ENCODE measurements at regions not wholly inside any gene's neighbourhood (a gene's known extent, or its start where the extent isn't known, plus 50 kb on each side); places are given as distances from the start of the nearest gene placed in this dataset.

GRCh38 chr11:70768346-70769095 is 370.2 kb downstream of the CTTN start:
- Histone ChIP-seq H2BK120ac (ENCODE audit: low read depth, low read length) (no peak overlapping the region), H3K79me1 (ENCODE audit: low read depth, low read length) (no peaks in the 10 kb centered on the region), H3K4ac (ENCODE audit: low read length) (no peak overlapping the region), H3K9me3 (replicated peaks in 1 of 2; ENCODE audit: control insufficient read depth in 2 of 2, insufficient read depth in 1 of 2, low read depth in 1 of 2, low read length in 2 of 2) (peaks cover 0 to 4% of the 10 kb centered on the region in 2 donors), H3K14ac (ENCODE audit: low read length) (no peak overlapping the region), H3K4me2 (ENCODE audit: insufficient read depth, low read length, poor library complexity, severe bottlenecking) (no peak overlapping the region), H3K27ac (replicated peaks; ENCODE audit: low read length) (no peak overlapping the region), H3K23ac (ENCODE audit: low read depth, low read length, poor library complexity) (peak overlapping the region; percentile 38), H3K18ac (ENCODE audit: low read length) (peak overlapping the region; percentile 84), H3K27me3 (ENCODE audit: control insufficient read depth in 3 of 3, insufficient read depth in 3 of 3, low read depth in 1 of 3, low read length in 3 of 3) (no peaks in the 10 kb centered on the region), H2AK5ac (ENCODE audit: low read depth, low read length) (no peak overlapping the region), H4K91ac (ENCODE audit: low read depth, low read length, poor library complexity) (no peak overlapping the region), H3K4me1 (ENCODE audit: control insufficient read depth in 2 of 2, insufficient read depth in 1 of 2, low read depth in 1 of 2, low read length in 2 of 2) (peaks cover 0 to 4% of the 10 kb centered on the region in 2 donors), H2BK5ac (ENCODE audit: low read length) (no peak overlapping the region), H3K4me3 (ENCODE audit: low read length in 2 of 2) (no peak overlapping the region), H2BK15ac (ENCODE audit: low read length) (peak overlapping the region; percentile 20), H2BK12ac (ENCODE audit: low read length) (no peak overlapping the region), H3K9ac (ENCODE audit: low read depth, low read length, poor library complexity) (no peak overlapping the region), H3K36me3 (replicated peaks in 1 of 2; ENCODE audit: control insufficient read depth in 2 of 2, insufficient read depth in 2 of 2, low read length in 2 of 2) (no peaks in the 10 kb centered on the region), H4K8ac (ENCODE audit: low read depth, low read length) (no peak overlapping the region), H2AFZ (ENCODE audit: low read length) (no peak overlapping the region)
- no CpG with 5 or more reads among the region's 10 CpGs for WGBS, 2 donors (ENCODE audit: extremely low coverage in 2 of 2, insufficient read length in 2 of 2, insufficient replicate concordance in 1 of 2)
- DNase-seq (ENCODE audit: low spot score) = no peak

GRCh38 chr11:70769106-70769505 is 370.8 kb downstream of the CTTN start:
- Histone ChIP-seq H3K4ac (ENCODE audit: low read length) (no peak overlapping the region), H3K4me1 (ENCODE audit: control insufficient read depth in 2 of 2, insufficient read depth in 1 of 2, low read depth in 1 of 2, low read length in 2 of 2) (peaks cover 0 to 4% of the 10 kb centered on the region in 2 donors), H2BK5ac (ENCODE audit: low read length) (no peak overlapping the region), H3K79me1 (ENCODE audit: low read depth, low read length) (no peaks in the 10 kb centered on the region), H4K8ac (ENCODE audit: low read depth, low read length) (peak overlapping the region; percentile 66), H3K9ac (ENCODE audit: low read depth, low read length, poor library complexity) (no peak overlapping the region), H3K9me3 (replicated peaks in 1 of 2; ENCODE audit: control insufficient read depth in 2 of 2, insufficient read depth in 1 of 2, low read depth in 1 of 2, low read length in 2 of 2) (peaks cover 0 to 4% of the 10 kb centered on the region in 2 donors), H3K18ac (ENCODE audit: low read length) (no peak overlapping the region), H2BK120ac (ENCODE audit: low read depth, low read length) (no peak overlapping the region), H2BK12ac (ENCODE audit: low read length) (no peak overlapping the region), H3K27me3 (ENCODE audit: control insufficient read depth in 3 of 3, insufficient read depth in 3 of 3, low read depth in 1 of 3, low read length in 3 of 3) (no peaks in the 10 kb centered on the region), H4K91ac (ENCODE audit: low read depth, low read length, poor library complexity) (no peak overlapping the region), H2BK15ac (ENCODE audit: low read length) (no peak overlapping the region), H3K4me3 (ENCODE audit: low read length in 2 of 2) (no peak overlapping the region), H3K14ac (ENCODE audit: low read length) (no peak overlapping the region), H3K23ac (ENCODE audit: low read depth, low read length, poor library complexity) (no peak overlapping the region), H3K4me2 (ENCODE audit: insufficient read depth, low read length, poor library complexity, severe bottlenecking) (no peak overlapping the region), H2AFZ (ENCODE audit: low read length) (no peak overlapping the region), H3K27ac (replicated peaks; ENCODE audit: low read length) (no peak overlapping the region), H3K36me3 (replicated peaks in 1 of 2; ENCODE audit: control insufficient read depth in 2 of 2, insufficient read depth in 2 of 2, low read length in 2 of 2) (no peaks in the 10 kb centered on the region), H2AK5ac (ENCODE audit: low read depth, low read length) (no peak overlapping the region)
- whole genome bisulfite sequencing, 2 donors (ENCODE audit: extremely low coverage in 2 of 2, insufficient read length in 2 of 2, insufficient replicate concordance in 1 of 2) = no CpG with 5 or more reads among the region's 14 CpGs
- DNase-seq (ENCODE audit: low spot score) = no peak

GRCh38 chr11:70769521-70769920 is 371.2 kb downstream of the CTTN start:
- H3K4me3 ChIP-seq (ENCODE audit: low read length in 2 of 2) = no peak overlapping the region
- no peak overlapping the region for H3K18ac ChIP-seq (ENCODE audit: low read length)
- WGBS, 2 donors (ENCODE audit: extremely low coverage in 2 of 2, insufficient read length in 2 of 2, insufficient replicate concordance in 1 of 2) = no CpG with 5 or more reads among the region's 8 CpGs
- H3K36me3 ChIP-seq (replicated peaks in 1 of 2; ENCODE audit: control insufficient read depth in 2 of 2, insufficient read depth in 2 of 2, low read length in 2 of 2) = no peaks in the 10 kb centered on the region
- H3K79me1 ChIP-seq (ENCODE audit: low read depth, low read length) = no peaks in the 10 kb centered on the region
- H3K4me1 ChIP-seq (ENCODE audit: control insufficient read depth in 2 of 2, insufficient read depth in 1 of 2, low read depth in 1 of 2, low read length in 2 of 2) = peaks cover 0 to 4% of the 10 kb centered on the region in 2 donors
- H2BK5ac ChIP-seq (ENCODE audit: low read length) = no peak overlapping the region
- no peak overlapping the region for H3K4ac ChIP-seq (ENCODE audit: low read length)
- no peak overlapping the region for H2BK120ac ChIP-seq (ENCODE audit: low read depth, low read length)
- no peak overlapping the region for H3K4me2 ChIP-seq (ENCODE audit: insufficient read depth, low read length, poor library complexity, severe bottlenecking)
- no peak overlapping the region for H4K91ac ChIP-seq (ENCODE audit: low read depth, low read length, poor library complexity)
- H2AK5ac ChIP-seq (ENCODE audit: low read depth, low read length) = peak overlapping the region; percentile 8
- no peak overlapping the region for H3K27ac ChIP-seq (replicated peaks; ENCODE audit: low read length)
- H3K23ac ChIP-seq (ENCODE audit: low read depth, low read length, poor library complexity) = peak overlapping the region; percentile 27
- DNase-seq (ENCODE audit: low spot score) = no peak
- no peaks in the 10 kb centered on the region for H3K27me3 ChIP-seq (ENCODE audit: control insufficient read depth in 3 of 3, insufficient read depth in 3 of 3, low read depth in 1 of 3, low read length in 3 of 3)
- peak overlapping the region; percentile 66 for H4K8ac ChIP-seq (ENCODE audit: low read depth, low read length)
- H3K14ac ChIP-seq (ENCODE audit: low read length) = no peak overlapping the region
- peaks cover 0 to 4% of the 10 kb centered on the region in 2 donors for H3K9me3 ChIP-seq (replicated peaks in 1 of 2; ENCODE audit: control insufficient read depth in 2 of 2, insufficient read depth in 1 of 2, low read depth in 1 of 2, low read length in 2 of 2)
- no peak overlapping the region for H2AFZ ChIP-seq (ENCODE audit: low read length)
- no peak overlapping the region for H2BK15ac ChIP-seq (ENCODE audit: low read length)
- H2BK12ac ChIP-seq (ENCODE audit: low read length) = no peak overlapping the region
- peak overlapping the region; percentile 25 for H3K9ac ChIP-seq (ENCODE audit: low read depth, low read length, poor library complexity)

GRCh38 chr11:70771099-70771885 is 373.0 kb downstream of the CTTN start:
- H3K27ac ChIP-seq (replicated peaks; ENCODE audit: low read length) = no peak overlapping the region
- H3K9ac ChIP-seq (ENCODE audit: low read depth, low read length, poor library complexity) = no peak overlapping the region
- peak overlapping the region; percentile 41 for H3K18ac ChIP-seq (ENCODE audit: low read length)
- no peaks in the 10 kb centered on the region for H3K27me3 ChIP-seq (ENCODE audit: control insufficient read depth in 3 of 3, insufficient read depth in 3 of 3, low read depth in 1 of 3, low read length in 3 of 3)
- no peak overlapping the region for H3K4ac ChIP-seq (ENCODE audit: low read length)
- H2BK15ac ChIP-seq (ENCODE audit: low read length) = no peak overlapping the region
- no peaks in the 10 kb centered on the region for H3K36me3 ChIP-seq (replicated peaks in 1 of 2; ENCODE audit: control insufficient read depth in 2 of 2, insufficient read depth in 2 of 2, low read length in 2 of 2)
- H3K4me2 ChIP-seq (ENCODE audit: insufficient read depth, low read length, poor library complexity, severe bottlenecking) = no peak overlapping the region
- H3K4me3 ChIP-seq (ENCODE audit: low read length in 2 of 2) = no peak overlapping the region
- H2BK12ac ChIP-seq (ENCODE audit: low read length) = no peak overlapping the region
- H2AK5ac ChIP-seq (ENCODE audit: low read depth, low read length) = peak overlapping the region; percentile 38
- no peak overlapping the region for H4K91ac ChIP-seq (ENCODE audit: low read depth, low read length, poor library complexity)
- no peak overlapping the region for H4K8ac ChIP-seq (ENCODE audit: low read depth, low read length)
- no peak overlapping the region for H2AFZ ChIP-seq (ENCODE audit: low read length)
- DNase-seq (ENCODE audit: low spot score) = no peak
- no peak overlapping the region for H2BK120ac ChIP-seq (ENCODE audit: low read depth, low read length)
- H3K23ac ChIP-seq (ENCODE audit: low read depth, low read length, poor library complexity) = no peak overlapping the region
- WGBS, 2 donors (ENCODE audit: extremely low coverage in 2 of 2, insufficient read length in 2 of 2, insufficient replicate concordance in 1 of 2) = no CpG with 5 or more reads among the region's 18 CpGs
- H3K79me1 ChIP-seq (ENCODE audit: low read depth, low read length) = no peaks in the 10 kb centered on the region
- no peak overlapping the region for H3K14ac ChIP-seq (ENCODE audit: low read length)
- H3K9me3 ChIP-seq (replicated peaks in 1 of 2; ENCODE audit: control insufficient read depth in 2 of 2, insufficient read depth in 1 of 2, low read depth in 1 of 2, low read length in 2 of 2) = peaks cover 0 to 4% of the 10 kb centered on the region in 2 donors
- H3K4me1 ChIP-seq (ENCODE audit: control insufficient read depth in 2 of 2, insufficient read depth in 1 of 2, low read depth in 1 of 2, low read length in 2 of 2) = peaks cover 0 to 4% of the 10 kb centered on the region in 2 donors
- H2BK5ac ChIP-seq (ENCODE audit: low read length) = no peak overlapping the region
